H1 (cell line): ENCODE measurements at regions not wholly inside any gene's neighbourhood (a gene's known extent, or its start where the extent isn't known, plus 50 kb on each side); places are given as distances from the start of the nearest gene placed in this dataset.

Experiments used
- CHD7 ChIP-seq: fragments of 300-600 bp; sonication (generic); IDR thresholded peaks from 2 replicates; pipeline ENCODE4 v1.7.1; 2012; ENCODE audit warnings: low read length, moderate library complexity, mild to moderate bottlenecking, inconsistent platforms; ENCODE audit not compliant: insufficient replicate concordance
- JUND ChIP-seq: IDR thresholded peaks from 2 replicates; pipeline ENCODE4 v1.6.1; 2011; ENCODE audit warnings: mild to moderate bottlenecking, improper control_type of control experiment, low read length
- SUZ12 ChIP-seq: fragments of 200-600 bp; sonication (generic); IDR thresholded peaks from 2 replicates; pipeline ENCODE4 v1.6.1; 2012; ENCODE audit warnings: mild to moderate bottlenecking, inconsistent platforms, low read length, moderate library complexity, mixed read lengths
- TEAD4 ChIP-seq: IDR thresholded peaks from 2 replicates; pipeline ENCODE4 v1.6.1; 2012; ENCODE audit warnings: low read depth, low read length, inconsistent platforms, mixed read lengths

GRCh38 chr21:27206368-27206982 is 239.6 kb upstream of the ADAMTS5 start (continued):
- TF ChIP-seq CHD7 = peak; percentile 27
- no peak for TF ChIP-seq SUZ12
- TF ChIP-seq TEAD4 = no peak
- TF ChIP-seq JUND = no peak
